CD14-positive monocyte (primary cell): ENCODE measurements at regions not wholly inside any gene's neighbourhood (a gene's known extent, or its start where the extent isn't known, plus 50 kb on each side); places are given as distances from the start of the nearest gene placed in this dataset.

ENCODE experiments used
- DNase-seq, 3 donors: peaks; one replicate each; pipeline ENCODE4 v3.0.0-alpha.2; 2011 to 2022
- H2AFZ ChIP-seq: 2 replicates; pipeline ENCODE4 v1.6.0; 2012; ENCODE audit warnings: mild to moderate bottlenecking, low read depth, low read length, inconsistent platforms; ENCODE audit not compliant: insufficient read depth, poor library complexity, severe bottlenecking
- H3K27ac ChIP-seq, 2 donors: 1 replicate in 1 of 2; 2 replicates in 1 of 2; pipeline ENCODE4 v1.5.1; 2012 to 2013; ENCODE audit warnings: low read length in 2 of 2, control low read depth in 1 of 2, inconsistent platforms in 1 of 2, low read depth in 1 of 2, mild to moderate bottlenecking in 1 of 2
- H3K27me3 ChIP-seq, 2 donors: one replicate each; pipeline versions ENCODE4 v1.6.0 to v1.6.1; 2011 to 2013; ENCODE audit warnings: low read length in 2 of 2; ENCODE audit not compliant: control insufficient read depth in 2 of 2, insufficient read depth in 2 of 2
- H3K36me3 ChIP-seq, 2 donors: replicated peaks in 1 of 2; 1 replicate in 1 of 2; 2 replicates in 1 of 2; pipeline versions ENCODE4 v1.5.1 to v1.6.1; 2012 to 2013; ENCODE audit warnings: low read length in 2 of 2, control low read depth in 1 of 2, inconsistent platforms in 1 of 2, mild to moderate bottlenecking in 1 of 2; ENCODE audit not compliant: insufficient read depth in 2 of 2, control insufficient read depth in 1 of 2
- H3K4me1 ChIP-seq, 2 donors: 1 replicate in 1 of 2; 2 replicates in 1 of 2; pipeline versions ENCODE4 v1.5.1 to v1.6.1; 2012 to 2013; ENCODE audit warnings: low read length in 2 of 2, control low read depth in 1 of 2, inconsistent platforms in 1 of 2, mild to moderate bottlenecking in 1 of 2, moderate library complexity in 1 of 2; ENCODE audit not compliant: insufficient read depth in 2 of 2, control insufficient read depth in 1 of 2
- H3K4me2 ChIP-seq: replicated peaks from 2 replicates; pipeline ENCODE3; 2012; ENCODE audit warnings: low read length, moderate library complexity, mild to moderate bottlenecking; ENCODE audit not compliant: poor library complexity, severe bottlenecking; ENCODE audit errors: extremely low read depth
- H3K4me3 ChIP-seq, 3 experiments: fragments of 200-600 bp in 1 of 3; sonication (generic) in 1 of 3; replicated peaks in 1 of 3; 1 replicate in 2 of 3; 2 replicates in 1 of 3; pipeline ENCODE4 v1.5.1; 2011 to 2013; ENCODE audit warnings: low read length in 3 of 3, mild to moderate bottlenecking in 3 of 3, control low read depth in 2 of 3, low read depth in 2 of 3, inconsistent platforms in 1 of 3, moderate library complexity in 1 of 3
- H3K79me2 ChIP-seq: 2 replicates; pipeline ENCODE4 v1.6.0; 2012; ENCODE audit warnings: mild to moderate bottlenecking, control low read depth, inconsistent platforms, low read length, moderate library complexity; ENCODE audit not compliant: insufficient read depth
- H3K9ac ChIP-seq: 2 replicates; pipeline ENCODE4 v1.6.0; 2017; ENCODE audit warnings: low read length, mild to moderate bottlenecking; ENCODE audit not compliant: insufficient read depth, poor library complexity, severe bottlenecking
- H3K9me3 ChIP-seq, 2 donors: replicated peaks in 1 of 2; 1 replicate in 1 of 2; 2 replicates in 1 of 2; pipeline versions ENCODE4 v1.5.1 to v1.6.1; 2012 to 2013; ENCODE audit warnings: low read length in 2 of 2, control low read depth in 1 of 2; ENCODE audit not compliant: control insufficient read depth in 1 of 2, insufficient read depth in 1 of 2
- H4K20me1 ChIP-seq: 2 replicates; pipeline ENCODE4 v1.6.0; 2012; ENCODE audit warnings: mild to moderate bottlenecking, low read length, control low read depth, moderate library complexity; ENCODE audit not compliant: insufficient read depth
- H3K27ac Mint-ChIP-seq, 7 donors: one replicate each; pipeline ENCODE4 v1.8.0; 2020; ENCODE audit warnings: mild to moderate bottlenecking in 7 of 7, mixed read lengths in 7 of 7, moderate library complexity in 6 of 7, inconsistent platforms in 2 of 7
- H3K27me3 Mint-ChIP-seq, 3 donors: one replicate each; pipeline ENCODE4 v1.8.0; 2021 to 2022; ENCODE audit warnings: low read depth in 3 of 3, mild to moderate bottlenecking in 3 of 3, mixed read lengths in 3 of 3, moderate library complexity in 3 of 3, inconsistent platforms in 1 of 3
- H3K36me3 Mint-ChIP-seq, 2 donors: one replicate each; pipeline ENCODE4 v1.8.0; 2020; ENCODE audit warnings: mixed read lengths in 2 of 2, inconsistent platforms in 1 of 2, mild to moderate bottlenecking in 1 of 2
- H3K4me1 Mint-ChIP-seq: one replicate; pipeline ENCODE4 v1.8.0; 2020; ENCODE audit warnings: mild to moderate bottlenecking, mixed read lengths
- H3K4me3 Mint-ChIP-seq, 2 donors: one replicate each; pipeline ENCODE4 v1.8.0; 2020; ENCODE audit warnings: mild to moderate bottlenecking in 2 of 2, mixed read lengths in 2 of 2, moderate library complexity in 1 of 2
- H3K9me3 Mint-ChIP-seq, 7 donors: one replicate each; pipeline ENCODE4 v1.8.0; 2020 to 2022; ENCODE audit warnings: mixed read lengths in 7 of 7, mild to moderate bottlenecking in 6 of 7, moderate library complexity in 6 of 7, inconsistent platforms in 2 of 7
- CTCF ChIP-seq: fragments of 200-600 bp; IDR thresholded peaks from one replicate; pipeline ENCODE4 v1.8.0; 2022; ENCODE audit warnings: antibody characterized with exemption, mild to moderate bottlenecking
- WGBS: methylation state at CpG from one replicate; pipeline ENCODE4 v1.1.5; 2013; ENCODE audit warnings: missing lambda C conversion rate; ENCODE audit not compliant: insufficient coverage; 5-methylcytosine and 5-hydroxymethylcytosine counted together
- intact Hi-C, 2 donors: fragments of 100-400 bp; cut with micrococcal nuclease; formaldehyde crosslinking; loops; one replicate each; pipeline versions ENCODE4 v1.15.0 to v1.15.1; 2023

DNA sequence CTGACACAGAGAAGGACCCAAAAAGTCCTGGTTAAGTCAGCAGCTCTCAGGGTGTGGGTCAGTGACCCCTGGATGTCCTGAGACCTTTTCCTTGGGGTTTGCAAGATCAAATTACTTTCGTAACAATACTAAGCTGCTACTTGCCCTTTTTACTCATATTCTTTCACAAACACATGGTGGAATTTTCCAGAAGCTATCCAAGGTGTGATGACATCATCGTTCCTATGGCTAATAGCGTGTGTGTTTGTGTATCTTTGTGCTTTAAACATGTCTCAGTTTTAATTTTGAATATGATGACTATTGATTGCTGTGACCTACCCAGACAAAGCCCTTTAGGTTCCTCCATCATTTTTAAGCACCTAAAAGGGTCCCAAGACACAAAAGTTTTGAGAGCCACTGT is 176.2 kb downstream of the PHETA1 start:
- H3K9ac ChIP-seq: no peak overlapping the region
- no peak overlapping the region for H3K27ac Mint-ChIP-seq
- no peaks in the 10 kb centered on the region for H3K9me3 ChIP-seq
- H3K27me3 ChIP-seq: no peaks in the 10 kb centered on the region
- H3K4me3 ChIP-seq: no peak overlapping the region
- H3K4me3 Mint-ChIP-seq: no peak overlapping the region
- DNase-seq: no peak
- H3K27ac ChIP-seq: no peak overlapping the region
- H2AFZ ChIP-seq: no peak overlapping the region
- H3K27me3 Mint-ChIP-seq: peaks cover 2 to 6% (median 2%) of the 10 kb centered on the region in 3 donors
- H3K79me2 ChIP-seq: no peaks in the 10 kb centered on the region
- intact Hi-C loops: no loop called here
- WGBS: no CpG with 5 or more reads among the region's 3 CpGs
- H3K9me3 Mint-ChIP-seq: no peaks in the 10 kb centered on the region
- H3K4me1 Mint-ChIP-seq: peaks cover 41% of the 10 kb centered on the region
- H3K4me1 ChIP-seq: peaks cover 28 to 38% of the 10 kb centered on the region in 2 donors
- H3K4me2 ChIP-seq: no peak overlapping the region
- H3K36me3 ChIP-seq: no peaks in the 10 kb centered on the region
- no peaks in the 10 kb centered on the region for H3K36me3 Mint-ChIP-seq
- no peaks in the 10 kb centered on the region for H4K20me1 ChIP-seq
- TF ChIP-seq CTCF: no peak

DNA sequence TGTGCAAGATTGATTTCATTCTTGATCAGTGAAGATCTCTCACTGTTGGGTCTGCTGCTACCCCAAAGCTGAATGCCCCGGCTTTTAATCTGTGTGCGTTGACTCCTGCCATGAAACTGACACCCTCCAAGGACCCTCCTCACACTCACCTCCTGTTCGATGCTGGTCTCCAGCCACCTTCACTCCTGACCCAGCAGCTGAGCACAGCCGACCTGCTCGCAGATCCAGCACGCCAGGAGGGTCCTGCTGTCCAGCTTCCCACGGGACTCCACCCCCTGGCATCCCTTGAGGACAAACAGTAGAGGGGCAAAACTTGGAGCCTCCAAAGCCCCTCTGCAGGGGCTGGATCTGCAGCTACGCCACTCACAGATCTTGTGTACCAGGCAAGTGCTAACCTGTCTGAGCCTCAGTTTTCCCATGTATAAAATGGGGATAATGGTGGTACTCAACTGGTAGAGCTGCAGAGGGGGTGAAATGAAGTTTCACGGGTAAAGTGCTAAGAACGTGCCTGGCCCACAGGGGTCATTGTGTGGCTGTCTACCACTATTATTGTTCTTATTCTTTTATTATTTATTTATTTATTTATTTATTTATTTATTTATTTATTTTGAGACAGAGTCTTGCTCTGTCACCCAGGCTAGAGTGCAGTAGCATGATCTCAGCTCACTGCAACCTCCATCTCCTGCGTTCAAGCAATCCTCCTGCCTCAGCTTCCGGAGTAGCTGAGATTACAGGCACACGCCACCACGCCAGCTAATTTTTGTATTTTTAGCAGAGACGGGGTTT is 178.0 kb downstream of the PHETA1 start:
- no peak overlapping the region for H3K27ac ChIP-seq
- Mint-ChIP-seq H3K4me3 (no peak overlapping the region), H3K27ac (no peak overlapping the region), H3K27me3 (peaks cover 2 to 6% (median 2%) of the 10 kb centered on the region in 3 donors), H3K4me1 (peaks cover 36% of the 10 kb centered on the region), H3K36me3 (no peaks in the 10 kb centered on the region), H3K9me3 (no peaks in the 10 kb centered on the region)
- no peaks in the 10 kb centered on the region for H3K9me3 ChIP-seq
- TF ChIP-seq CTCF: no peak
- H3K27me3 ChIP-seq: no peaks in the 10 kb centered on the region
- 98% methylated on average over 11 of the region's 15 CpGs for WGBS
- no peaks in the 10 kb centered on the region for H4K20me1 ChIP-seq
- no peaks in the 10 kb centered on the region for H3K36me3 ChIP-seq
- no peak overlapping the region for H2AFZ ChIP-seq
- no peak overlapping the region for H3K4me2 ChIP-seq
- no peaks in the 10 kb centered on the region for H3K79me2 ChIP-seq
- H3K4me1 ChIP-seq: peaks cover 29 to 38% of the 10 kb centered on the region in 2 donors
- no peak for DNase-seq
- H3K4me3 ChIP-seq: no peak overlapping the region
- intact Hi-C loops: no loop called here
- H3K9ac ChIP-seq: no peak overlapping the region
